Inferior parietal cortex (tissue), 1 donor: ENCODE measurements at regions not wholly inside any gene's neighbourhood (a gene's known extent, or its start where the extent isn't known, plus 50 kb on each side); places are given as distances from the start of the nearest gene placed in this dataset.

Source experiments
- DNase-seq: peaks from one replicate; pipeline ENCODE4 v3.0.0-alpha.2; 2016; ENCODE audit errors: extremely low spot score

- no peak for DNase-seq
These were observed 327.0 kb downstream of the PCDH10 start for GRCh38 chr4:133476063-133476462.

GRCh38 chr4:133474501-133474900 is 325.4 kb downstream of the PCDH10 start:
- no peak for DNase-seq

- DNase-seq = no peak
These were observed 323.1 kb downstream of the PCDH10 start for GRCh38 chr4:133472244-133472643.

GRCh38 chr4:133467290-133467947 is 318.3 kb downstream of the PCDH10 start:
- no peak for DNase-seq

GRCh38 chr4:133465022-133465421 is 315.9 kb downstream of the PCDH10 start:
- no peak for DNase-seq

GRCh38 chr4:133464311-133464710 is 315.2 kb downstream of the PCDH10 start:
- DNase-seq = no peak

GRCh38 chr4:133452678-133453077 is 303.6 kb downstream of the PCDH10 start:
- DNase-seq = no peak

- DNase-seq = no peak
These were observed 301.7 kb downstream of the PCDH10 start for GRCh38 chr4:133450813-133451212.

- DNase-seq = no peak
These were observed 291.3 kb downstream of the PCDH10 start for GRCh38 chr4:133440404-133440803.

- no peak for DNase-seq
These were observed 290.7 kb downstream of the PCDH10 start for GRCh38 chr4:133439830-133440229.

- no peak for DNase-seq
These were observed 275.5 kb downstream of the PCDH10 start for GRCh38 chr4:133424605-133425004.

GRCh38 chr4:133403913-133404312 is 254.8 kb downstream of the PCDH10 start:
- no peak for DNase-seq

- DNase-seq = no peak
These were observed 253.5 kb downstream of the PCDH10 start for GRCh38 chr4:133402616-133403015.

GRCh38 chr4:133394971-133395627 is 246.0 kb downstream of the PCDH10 start:
- no peak for DNase-seq

- DNase-seq = no peak
These were observed 241.2 kb downstream of the PCDH10 start for GRCh38 chr4:133390198-133390855.

- DNase-seq = no peak
These were observed 239.9 kb downstream of the PCDH10 start for GRCh38 chr4:133389029-133389428.

- DNase-seq = no peak
These were observed 236.3 kb downstream of the PCDH10 start for GRCh38 chr4:133385161-133385954.

- no peak for DNase-seq
These were observed 230.8 kb downstream of the PCDH10 start for GRCh38 chr4:133379681-133380438.

GRCh38 chr4:133377286-133377685 is 228.2 kb downstream of the PCDH10 start:
- DNase-seq = no peak

GRCh38 chr4:133372699-133373098 is 223.6 kb downstream of the PCDH10 start:
- DNase-seq = no peak

GRCh38 chr4:133355633-133356032 is 206.5 kb downstream of the PCDH10 start:
- DNase-seq = no peak

GRCh38 chr4:133347409-133347808 is 198.3 kb downstream of the PCDH10 start:
- no peak for DNase-seq
